Astrocyte of the cerebellum (primary cell): ENCODE measurements at regions not wholly inside any gene's neighbourhood (a gene's known extent, or its start where the extent isn't known, plus 50 kb on each side); places are given as distances from the start of the nearest gene placed in this dataset.

ENCODE experiments used
- DNase-seq: peaks from one replicate; pipeline ENCODE4 v3.0.0-alpha.2; 2011; ENCODE audit warnings: low read depth
- H3K4me3 ChIP-seq: 2 replicates; pipeline ENCODE4 v1.5.1; 2011; ENCODE audit warnings: mild to moderate bottlenecking, low read depth, low read length, moderate library complexity
- CTCF ChIP-seq: IDR thresholded peaks from 2 replicates; pipeline ENCODE4 v1.5.1; 2012; ENCODE audit warnings: low read length, low read depth, moderate library complexity, mild to moderate bottlenecking; ENCODE audit errors: missing control alignments
- in situ Hi-C: cut with HindIII; loops from 2 replicates; pipeline ENCODE4 v1.10.0; 2017; ENCODE audit warnings: low sequenced_read_pairs

GRCh38 chr4:101730291-101731117 lies 60.0 kb upstream of the BANK1 start:
- in situ Hi-C loops = no loop called here
- H3K4me3 ChIP-seq = no peak overlapping the region
- DNase-seq = peak; percentile 49
- TF ChIP-seq CTCF = peak; percentile 58

GRCh38 chr4:101727238-101727637 lies 63.3 kb upstream of the BANK1 start:
- no peak for TF ChIP-seq CTCF
- DNase-seq = no peak
- H3K4me3 ChIP-seq = no peak overlapping the region
- in situ Hi-C loops = no loop called here

GRCh38 chr4:101724093-101724492 lies 66.4 kb upstream of the BANK1 start:
- H3K4me3 ChIP-seq = no peak overlapping the region
- in situ Hi-C loops = no loop called here
- TF ChIP-seq CTCF = no peak
- no peak for DNase-seq

GRCh38 chr4:101718810-101719209 lies 71.7 kb upstream of the BANK1 start:
- in situ Hi-C loops = no loop called here

GRCh38 chr4:101711590-101712260 lies 78.8 kb upstream of the BANK1 start:
- no peak for DNase-seq
- no peak for TF ChIP-seq CTCF

More at GRCh38 chr4:101718810-101719209, 71.7 kb upstream of the BANK1 start:
- TF ChIP-seq CTCF = no peak
- no peak for DNase-seq
- H3K4me3 ChIP-seq = no peak overlapping the region

GRCh38 chr4:101710806-101711205 lies 79.7 kb upstream of the BANK1 start:
- no peak overlapping the region for H3K4me3 ChIP-seq
- in situ Hi-C loops = no loop called here
- no peak for TF ChIP-seq CTCF
- DNase-seq = no peak

More at GRCh38 chr4:101711590-101712260, 78.8 kb upstream of the BANK1 start:
- in situ Hi-C loops = no loop called here
- no peak overlapping the region for H3K4me3 ChIP-seq
